Nephron (organoid): ENCODE measurements at regions not wholly inside any gene's neighbourhood (a gene's known extent, or its start where the extent isn't known, plus 50 kb on each side); places are given as distances from the start of the nearest gene placed in this dataset.

ENCODE experiments used
- H3K27ac Mint-ChIP-seq, 3 experiments: 2 replicates each; pipeline ENCODE4 v1.8.0; 2020; ENCODE audit warnings: mixed read lengths in 3 of 3, mild to moderate bottlenecking in 2 of 3, moderate library complexity in 1 of 3
- H3K27me3 Mint-ChIP-seq: 2 replicates; pipeline ENCODE4 v1.8.0; 2021; ENCODE audit warnings: low read depth, mild to moderate bottlenecking, moderate library complexity, mixed read lengths
- H3K36me3 Mint-ChIP-seq: 2 replicates; pipeline ENCODE4 v1.8.0; 2020; ENCODE audit warnings: low read depth, mixed read lengths
- H3K4me1 Mint-ChIP-seq: 2 replicates; pipeline ENCODE4 v1.8.0; 2020; ENCODE audit warnings: mixed read lengths
- H3K4me3 Mint-ChIP-seq, 3 experiments: 2 replicates each; pipeline ENCODE4 v1.8.0; 2020; ENCODE audit warnings: mild to moderate bottlenecking in 3 of 3, mixed read lengths in 3 of 3, moderate library complexity in 2 of 3
- H3K9me3 Mint-ChIP-seq: 2 replicates; pipeline ENCODE4 v1.8.0; 2020; ENCODE audit warnings: mixed read lengths
- CTCF ChIP-seq, 3 experiments: fragments of 200-600 bp; sonication (generic); IDR thresholded peaks; one replicate each; pipeline ENCODE4 v1.5.0; 2021; ENCODE audit warnings: antibody characterized with exemption in 3 of 3; ENCODE audit not compliant: unreplicated experiment in 3 of 3

DNA sequence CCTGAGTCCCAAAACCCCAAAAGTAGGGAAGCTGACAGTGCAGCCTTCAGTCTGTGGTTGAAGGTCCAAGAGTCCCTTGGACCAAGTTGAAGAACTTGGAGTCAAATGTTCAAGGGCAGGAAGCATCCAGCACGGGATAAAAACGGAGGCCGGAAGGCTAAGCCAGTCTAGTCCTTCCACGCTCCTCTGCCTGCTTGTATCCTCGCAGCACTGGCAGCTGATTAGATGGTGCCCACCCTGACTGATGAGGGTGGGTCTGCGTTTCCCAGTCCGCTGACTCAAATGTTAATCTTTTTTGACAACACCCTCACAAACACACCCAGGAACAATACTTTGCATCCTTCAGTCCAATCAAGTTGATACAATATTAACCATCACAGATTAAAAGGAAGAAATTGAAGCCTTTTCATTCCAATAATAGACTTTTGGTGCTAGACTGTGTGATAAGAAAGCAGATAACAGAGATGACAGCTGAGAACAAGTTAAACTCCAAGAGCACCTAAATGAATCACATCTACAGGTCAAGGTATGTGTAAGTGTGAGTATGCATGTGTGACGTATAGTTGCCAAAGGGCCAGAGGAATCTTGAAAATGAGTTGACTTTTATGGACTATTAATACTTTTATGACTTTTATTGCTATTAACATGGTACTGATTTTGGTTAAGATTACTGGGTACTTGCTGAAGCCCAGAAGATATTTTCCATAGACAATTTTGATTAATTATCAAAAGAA, 933.5 kb upstream of the SOX9 start:
- H3K9me3 Mint-ChIP-seq: no peaks in the 10 kb centered on the region
- no peaks in the 10 kb centered on the region for H3K4me1 Mint-ChIP-seq
- no peak overlapping the region for H3K27ac Mint-ChIP-seq
- no peaks in the 10 kb centered on the region for H3K27me3 Mint-ChIP-seq
- TF ChIP-seq CTCF (IDR thresholded peaks at IDR 0.05; ENCODE audit: unreplicated experiment in 3 of 3): no peak
- H3K36me3 Mint-ChIP-seq: no peaks in the 10 kb centered on the region
- H3K4me3 Mint-ChIP-seq: no peak overlapping the region

GRCh38 chr17:71188811-71189492, 931.9 kb upstream of the SOX9 start:
- H3K36me3 Mint-ChIP-seq: no peaks in the 10 kb centered on the region
- no peak overlapping the region for H3K4me3 Mint-ChIP-seq
- H3K4me1 Mint-ChIP-seq: no peaks in the 10 kb centered on the region
- H3K27me3 Mint-ChIP-seq: no peaks in the 10 kb centered on the region
- H3K9me3 Mint-ChIP-seq: no peaks in the 10 kb centered on the region
- TF ChIP-seq CTCF (IDR thresholded peaks at IDR 0.05; ENCODE audit: unreplicated experiment in 3 of 3): no peak
- no peak overlapping the region for H3K27ac Mint-ChIP-seq

DNA sequence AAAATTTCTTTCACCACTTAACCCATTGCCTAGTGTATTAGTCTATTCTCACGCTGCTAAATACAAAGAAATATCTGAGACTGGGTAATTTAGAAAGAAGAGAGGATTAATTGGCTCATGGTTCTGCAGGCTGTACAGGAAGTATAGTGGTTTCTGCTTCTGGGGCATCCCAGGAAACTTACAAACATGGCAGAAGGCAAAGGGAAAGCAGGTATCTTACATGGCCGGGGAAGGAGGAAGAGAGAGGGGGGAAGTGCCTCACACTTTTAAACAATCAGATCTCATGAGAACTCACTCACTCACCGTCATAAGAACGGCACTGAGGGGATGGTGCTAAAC, 931.4 kb upstream of the SOX9 start:
- no peak overlapping the region for H3K27ac Mint-ChIP-seq
- H3K4me1 Mint-ChIP-seq: no peaks in the 10 kb centered on the region
- no peaks in the 10 kb centered on the region for H3K27me3 Mint-ChIP-seq
- H3K4me3 Mint-ChIP-seq: no peak overlapping the region
- no peak for TF ChIP-seq CTCF (IDR thresholded peaks at IDR 0.05; ENCODE audit: unreplicated experiment in 3 of 3)
- no peaks in the 10 kb centered on the region for H3K36me3 Mint-ChIP-seq
- no peaks in the 10 kb centered on the region for H3K9me3 Mint-ChIP-seq

DNA sequence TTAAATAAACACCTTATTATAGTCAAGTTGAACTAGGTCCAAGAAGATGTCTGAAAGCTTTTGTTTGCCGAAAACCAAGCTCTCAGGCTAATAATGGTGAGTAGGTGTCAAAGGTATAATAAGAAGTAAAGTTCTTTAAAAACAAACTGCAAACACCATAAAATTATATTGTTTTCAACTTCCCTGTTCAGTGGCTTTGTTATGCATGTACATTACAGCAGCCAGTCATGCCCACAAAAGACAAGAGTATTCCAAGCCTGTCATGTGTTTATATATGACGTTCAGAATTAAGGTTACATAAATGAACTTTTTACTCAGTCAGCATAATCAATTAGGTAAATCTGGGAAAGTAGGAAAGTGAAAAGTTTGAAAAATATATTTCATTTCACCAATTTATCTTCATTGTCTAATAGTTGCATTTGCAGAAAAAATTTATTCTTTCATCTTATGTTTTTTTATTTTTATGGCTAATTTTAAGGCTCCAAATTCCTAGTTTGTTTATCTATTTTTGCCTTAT, 928.7 kb upstream of the SOX9 start:
- H3K27me3 Mint-ChIP-seq: no peaks in the 10 kb centered on the region
- no peak overlapping the region for H3K4me3 Mint-ChIP-seq
- H3K4me1 Mint-ChIP-seq: no peaks in the 10 kb centered on the region
- no peak overlapping the region for H3K27ac Mint-ChIP-seq
- H3K9me3 Mint-ChIP-seq: peaks cover 3% of the 10 kb centered on the region
- TF ChIP-seq CTCF (IDR thresholded peaks at IDR 0.05; ENCODE audit: unreplicated experiment in 3 of 3): no peak
- H3K36me3 Mint-ChIP-seq: peaks cover 2% of the 10 kb centered on the region

DNA sequence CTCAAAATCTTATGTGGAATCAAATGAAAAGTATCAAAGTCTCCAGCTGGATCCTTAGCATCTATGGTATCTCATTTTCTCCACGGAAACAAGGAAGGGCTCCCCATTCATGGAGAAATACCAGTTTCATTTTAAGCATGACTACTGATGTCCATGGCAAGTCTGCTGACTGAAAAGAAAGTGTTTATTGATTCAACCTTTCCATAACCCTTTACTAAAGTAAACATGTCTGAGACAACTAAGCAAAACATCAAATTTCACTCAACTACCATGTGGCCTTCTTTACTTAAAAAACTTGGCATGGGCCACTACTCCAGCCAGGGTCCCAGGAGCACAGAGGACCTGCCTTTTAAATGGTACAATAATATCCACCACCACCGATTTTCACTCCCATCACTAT, 928.0 kb upstream of the SOX9 start:
- Mint-ChIP-seq H3K9me3 (peaks cover 5% of the 10 kb centered on the region), H3K27ac (no peak overlapping the region), H3K36me3 (peaks cover 3% of the 10 kb centered on the region), H3K27me3 (no peaks in the 10 kb centered on the region), H3K4me3 (no peak overlapping the region), H3K4me1 (no peaks in the 10 kb centered on the region)
- no peak for TF ChIP-seq CTCF (IDR thresholded peaks at IDR 0.05; ENCODE audit: unreplicated experiment in 3 of 3)

GRCh38 chr17:71200597-71200996, 920.2 kb upstream of the SOX9 start:
- no peaks in the 10 kb centered on the region for H3K27me3 Mint-ChIP-seq
- H3K36me3 Mint-ChIP-seq: peaks cover 3% of the 10 kb centered on the region
- peaks cover 5% of the 10 kb centered on the region for H3K9me3 Mint-ChIP-seq
- H3K4me1 Mint-ChIP-seq: no peaks in the 10 kb centered on the region
- H3K4me3 Mint-ChIP-seq: no peak overlapping the region
- H3K27ac Mint-ChIP-seq: peak overlapping the region in 1 of 3 experiments; percentile 89
- no peak for TF ChIP-seq CTCF (IDR thresholded peaks at IDR 0.05; ENCODE audit: unreplicated experiment in 3 of 3)
